ENCODE measurements at regions not wholly inside any gene's neighbourhood (a gene's known extent, or its start where the extent isn't known, plus 50 kb on each side); places are given as distances from the start of the nearest gene placed in this dataset.
"Not testable (repeated sequence)": the region's sequence is repeated elsewhere in the genome, so short reads cannot be mapped to it uniquely, and the experiment has no call there.

DNA sequence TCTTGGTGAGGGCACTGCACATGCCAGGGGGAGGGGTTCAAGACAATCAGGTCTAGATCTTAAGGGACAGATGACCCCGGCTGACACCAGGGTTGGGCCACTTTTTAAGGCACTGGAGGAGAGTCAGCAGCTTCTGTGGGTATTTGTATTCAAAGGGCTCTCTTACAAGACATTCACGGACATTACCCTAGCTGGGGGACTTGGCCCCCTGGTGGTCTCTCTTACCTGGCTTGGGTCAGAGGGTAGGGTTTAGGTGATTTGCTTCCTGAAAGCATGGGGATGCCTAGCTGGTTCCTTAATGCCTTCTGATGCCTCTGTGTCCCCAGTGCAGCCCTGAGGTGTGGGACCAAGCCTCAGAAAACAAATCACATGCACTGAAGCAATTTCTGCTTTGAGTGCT lies 354.7 kb downstream of the CDC5L start:
- no peak for DNase-seq (ENCODE audit: low read depth)

DNA sequence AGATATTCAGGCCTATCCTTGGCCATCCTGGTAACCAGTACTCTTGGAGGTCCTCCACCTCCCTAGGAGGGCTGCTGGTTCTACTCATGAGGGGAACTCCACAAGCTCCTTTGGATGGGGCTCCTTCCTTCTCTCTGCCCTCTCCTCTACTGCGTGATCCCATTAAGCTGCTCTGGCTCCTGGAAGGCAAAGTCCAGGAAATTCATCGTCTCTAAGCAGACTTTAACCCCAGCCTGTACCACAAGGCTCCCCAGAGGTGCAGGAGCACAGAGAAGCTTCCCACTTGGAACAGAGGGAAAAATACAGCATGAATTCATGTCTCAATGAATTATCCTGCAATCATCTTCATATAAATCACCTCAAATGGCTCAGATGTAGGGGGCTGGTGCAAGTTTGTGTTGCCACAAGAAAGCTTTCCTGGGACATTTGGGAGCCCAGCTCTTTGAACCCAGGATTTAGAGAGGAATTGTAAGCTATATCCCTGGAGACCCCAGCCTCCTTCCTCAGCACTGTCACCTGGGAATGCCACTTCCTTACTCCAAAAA lies 355.4 kb downstream of the CDC5L start:
- no peak for DNase-seq (ENCODE audit: low read depth)

DNA sequence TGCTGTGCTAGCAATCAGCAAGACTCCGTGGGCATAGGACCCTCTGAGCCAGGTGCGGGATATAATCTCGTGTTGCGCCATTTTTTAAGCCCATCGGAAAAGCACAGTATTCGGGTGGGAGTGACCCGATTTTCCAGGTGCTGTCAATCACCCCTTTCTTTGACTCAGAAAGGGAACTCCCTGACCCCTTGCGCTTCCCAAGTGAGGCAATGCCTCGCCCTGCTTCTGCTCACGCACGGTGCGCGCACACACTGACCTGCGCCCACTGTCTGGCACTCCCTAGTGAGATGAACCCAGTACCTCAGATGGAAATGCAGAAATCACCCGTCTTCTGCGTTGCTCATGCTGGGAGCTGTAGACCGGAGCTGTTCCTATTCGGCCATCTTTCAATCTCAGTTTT lies 372.6 kb downstream of the CDC5L start:
- not testable (repeated sequence) for DNase-seq (ENCODE audit: low read depth)

DNA sequence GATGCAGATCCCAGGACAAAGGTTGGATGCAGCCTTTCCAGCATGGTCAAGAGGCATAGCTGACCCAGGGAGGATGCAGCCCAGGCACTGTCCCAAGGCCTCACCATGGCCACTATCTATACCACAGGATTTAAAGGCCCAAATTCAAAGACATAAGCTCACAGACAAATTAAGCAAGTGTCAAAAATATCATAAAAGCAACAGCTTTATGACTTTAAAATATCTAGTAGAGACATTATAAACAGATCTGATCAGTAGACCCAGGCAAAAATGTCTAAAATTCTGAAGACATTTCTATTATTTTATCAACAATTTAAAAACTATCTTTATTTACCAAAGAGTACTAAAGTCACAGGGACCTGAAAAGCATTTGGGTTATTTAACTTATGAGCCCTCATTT lies 373.5 kb downstream of the CDC5L start:
- DNase-seq (ENCODE audit: low read depth), result no peak

DNA sequence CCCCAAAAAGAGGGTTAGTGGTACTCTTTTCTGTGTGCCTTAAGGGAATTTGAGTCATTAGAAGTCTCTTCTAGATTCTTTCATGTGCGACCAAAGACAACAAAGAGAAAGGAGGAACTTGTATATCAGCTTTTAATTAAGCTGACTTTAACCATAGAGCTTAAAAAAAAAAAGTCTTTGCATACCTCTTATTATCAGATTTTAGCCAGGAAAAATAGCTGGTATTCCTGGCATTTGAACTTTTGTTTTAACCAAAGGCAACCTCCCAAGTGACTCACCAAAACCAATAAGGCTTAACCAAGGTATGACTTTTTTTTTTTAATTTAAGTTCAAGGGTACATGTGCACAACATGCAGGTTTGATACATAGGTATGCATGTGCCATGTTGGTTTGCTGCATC lies 375.0 kb downstream of the CDC5L start:
- DNase-seq (ENCODE audit: low read depth), result no peak

DNA sequence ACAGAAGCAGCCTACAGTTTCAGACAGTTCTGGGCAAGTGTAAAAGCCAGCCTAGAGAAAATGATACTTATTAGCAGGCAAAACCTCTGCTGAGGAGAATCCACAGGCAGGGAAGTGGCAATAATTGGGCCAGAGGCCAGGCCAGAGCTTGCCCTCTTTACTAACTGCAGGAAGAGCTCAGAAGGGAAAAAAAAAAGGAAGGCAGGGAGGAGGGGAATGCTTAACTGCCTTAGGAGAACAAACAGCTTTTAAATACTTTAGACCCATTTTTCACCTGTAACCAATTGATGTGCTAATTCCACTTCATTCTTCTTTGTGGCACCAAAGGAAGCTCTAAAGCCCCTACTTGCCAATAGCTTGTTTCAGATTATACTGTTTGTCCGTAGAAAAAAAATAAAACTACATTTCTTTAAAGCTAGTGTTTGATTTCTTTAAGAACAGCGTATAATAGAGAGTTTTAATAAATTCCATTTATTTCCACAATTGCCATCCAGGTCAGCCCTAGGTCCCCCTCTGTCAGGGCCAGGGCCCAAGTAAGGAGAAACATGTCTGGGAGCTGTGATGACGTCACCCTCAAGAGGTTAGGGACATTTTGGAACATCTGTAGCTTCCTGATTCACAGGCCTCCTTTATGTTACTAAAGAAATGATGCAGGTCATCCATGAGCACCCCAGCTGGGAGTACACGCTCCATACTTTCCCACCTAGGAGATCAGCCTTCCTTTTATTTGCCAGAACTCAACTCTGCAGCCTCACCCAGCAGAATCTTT lies 384.3 kb downstream of the CDC5L start:
- no peak for DNase-seq (ENCODE audit: low read depth)

DNA sequence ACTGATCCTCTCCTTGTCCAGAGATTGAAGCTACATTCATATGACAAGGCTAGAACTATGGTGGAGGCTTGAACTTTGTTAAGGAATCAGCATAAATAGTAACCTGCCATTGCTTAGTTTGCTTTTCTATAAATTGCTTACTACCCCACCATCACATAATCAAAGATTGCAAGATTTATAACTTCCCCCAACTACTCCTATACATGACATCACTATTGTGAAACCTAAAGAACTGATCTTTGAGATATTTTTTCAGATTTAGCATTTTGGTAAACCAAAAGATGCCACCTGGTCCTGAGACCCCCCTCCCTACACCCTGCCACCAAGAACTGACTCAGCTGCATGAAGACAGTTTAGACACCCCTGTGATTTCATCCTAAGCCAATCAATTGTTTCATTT lies 385.3 kb downstream of the CDC5L start:
- no peak for DNase-seq (ENCODE audit: low read depth)

DNA sequence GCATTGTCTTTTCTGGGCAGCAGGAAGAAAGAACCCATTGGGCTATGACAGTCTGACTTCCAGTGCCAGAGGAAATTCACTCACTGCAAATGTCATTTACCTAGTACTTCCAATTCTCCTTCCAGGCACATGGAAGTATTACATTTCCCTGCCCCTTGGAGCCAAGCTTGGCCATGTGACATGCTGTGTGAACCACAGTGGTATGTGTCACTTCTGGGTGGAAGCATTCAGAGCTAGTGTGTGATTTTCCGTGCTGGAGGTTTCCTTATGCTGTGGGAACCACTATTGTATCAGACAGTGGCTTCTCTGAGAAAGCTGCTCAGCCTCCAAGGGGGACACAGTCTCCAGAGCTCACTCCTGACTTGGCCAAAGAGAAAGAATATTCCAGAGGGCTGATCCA lies 387.6 kb downstream of the CDC5L start:
- no peak for DNase-seq (ENCODE audit: low read depth)

DNA sequence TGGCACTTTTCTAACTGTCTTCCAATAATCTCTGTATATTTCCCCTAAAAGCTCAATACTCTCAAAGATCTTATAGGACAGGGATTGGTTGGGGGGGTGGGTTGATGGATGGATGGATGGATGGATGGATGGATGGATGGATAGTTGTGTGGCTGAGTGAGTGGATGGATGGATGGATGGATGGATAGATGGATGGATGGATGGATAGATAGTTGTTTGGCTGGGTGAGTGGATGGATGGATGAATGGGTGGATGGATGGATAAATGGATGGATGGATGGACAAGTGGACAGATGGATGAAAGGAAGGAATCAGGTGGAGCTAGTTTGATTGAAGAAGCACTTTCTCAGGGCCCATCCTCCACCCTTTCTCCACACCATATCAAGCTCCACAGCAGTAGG lies 388.8 kb downstream of the CDC5L start:
- no peak for DNase-seq (ENCODE audit: low read depth)

DNA sequence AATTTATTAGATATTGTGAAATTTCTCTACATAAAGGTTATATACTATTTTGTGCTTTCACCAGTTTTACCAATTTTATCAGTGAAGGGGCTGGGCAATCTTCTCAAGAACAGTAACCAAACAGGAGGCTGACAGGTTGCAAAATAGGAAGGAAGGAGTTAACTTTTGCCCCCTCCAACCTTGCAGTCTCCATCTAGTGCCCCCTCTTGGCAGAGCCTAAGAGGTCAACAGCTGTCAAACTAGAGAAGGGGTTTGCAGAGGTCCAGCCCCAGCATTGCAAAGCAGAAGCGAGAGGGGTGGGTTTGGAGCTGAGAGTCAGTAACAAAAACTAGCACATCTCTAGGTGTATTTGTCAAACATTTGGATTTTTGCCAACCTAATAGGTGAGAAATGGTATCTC lies 391.0 kb downstream of the CDC5L start:
- no peak for DNase-seq (ENCODE audit: low read depth)

Data from T follicular helper cell (primary cell).